B cell (primary cell): ENCODE measurements at regions not wholly inside any gene's neighbourhood (a gene's known extent, or its start where the extent isn't known, plus 50 kb on each side); places are given as distances from the start of the nearest gene placed in this dataset.

Experiments
- ATAC-seq: fragments of 200-7000 bp; cut with Tn5 transposase; one replicate; pipeline ENCODE4 v1.10.0; 2021; ENCODE audit warnings: low read depth, mild to moderate bottlenecking, moderate number of reproducible peaks, moderate library complexity
- CTCF ChIA-PET: fragments of 350-600 bp; sonication (Branson Sonifier 250); formaldehyde crosslinking; loops from one replicate; lab custom pipeline; 2021; ENCODE audit warnings: antibody characterized with exemption, inconsistent platforms; lab: Charles Lee
- POLR2A ChIA-PET: fragments of 350-600 bp; sonication (Branson Sonifier 250); formaldehyde crosslinking; loops from one replicate; lab custom pipeline; 2021; ENCODE audit warnings: antibody characterized with exemption; lab: Charles Lee
- DNase-seq: peaks from one replicate; pipeline ENCODE4 v3.0.0; 2013
- H2AFZ ChIP-seq: 2 replicates; pipeline ENCODE4 v1.6.1; 2012; ENCODE audit warnings: mild to moderate bottlenecking, low read depth, low read length; ENCODE audit not compliant: insufficient read depth, poor library complexity, severe bottlenecking
- H3K27ac ChIP-seq, 2 donors: 1 replicate in 1 of 2; 2 replicates in 1 of 2; pipeline ENCODE4 v1.5.1; 2012 to 2013; ENCODE audit warnings: low read length in 2 of 2, mild to moderate bottlenecking in 2 of 2, moderate library complexity in 1 of 2
- H3K27me3 ChIP-seq, 4 experiments: fragments of 200-600 bp in 1 of 4; sonication (generic) in 1 of 4; replicated peaks in 1 of 4; 1 replicate in 2 of 4; 2 replicates in 2 of 4; pipeline versions ENCODE4 v1.6.1 to v1.7.0; 2013 to 2016; ENCODE audit warnings: low read length in 3 of 4, mild to moderate bottlenecking in 2 of 4, mixed read lengths in 1 of 4, moderate library complexity in 1 of 4; ENCODE audit not compliant: insufficient read depth in 4 of 4, control insufficient read depth in 3 of 4; ENCODE audit errors: control extremely low read depth in 1 of 4
- H3K36me3 ChIP-seq, 2 experiments: replicated peaks in 1 of 2; 1 replicate in 1 of 2; 2 replicates in 1 of 2; pipeline versions ENCODE4 v1.6.1 to v1.7.1; 2013; ENCODE audit warnings: low read length in 1 of 2; ENCODE audit not compliant: insufficient read depth in 2 of 2, control insufficient read depth in 1 of 2; ENCODE audit errors: control extremely low read depth in 1 of 2, extremely low read depth in 1 of 2
- H3K4me1 ChIP-seq, 2 donors: fragments of 200-600 bp in 1 of 2; sonication (generic) in 1 of 2; 1 replicate in 1 of 2; 2 replicates in 1 of 2; pipeline versions ENCODE4 v1.5.1 to v1.6.1; 2013 to 2017; ENCODE audit warnings: low read length in 2 of 2; ENCODE audit not compliant: control insufficient read depth in 2 of 2, insufficient read depth in 2 of 2
- H3K4me2 ChIP-seq: replicated peaks from 2 replicates; pipeline ENCODE3; 2012; ENCODE audit warnings: mild to moderate bottlenecking, low read depth, low read length; ENCODE audit not compliant: poor library complexity, severe bottlenecking
- H3K4me3 ChIP-seq, 5 experiments: fragments of 200-600 bp in 1 of 5; sonication (generic) in 1 of 5; 1 replicate in 3 of 5; 2 replicates in 2 of 5; pipeline versions ENCODE4 v1.5.1 to v1.7.0; 2011 to 2016; ENCODE audit warnings: low read length in 4 of 5, mild to moderate bottlenecking in 4 of 5, low read depth in 2 of 5, control low read depth in 1 of 5, moderate library complexity in 1 of 5; ENCODE audit not compliant: insufficient read depth in 1 of 5; ENCODE audit errors: control extremely low read depth in 1 of 5, extremely low read depth in 1 of 5
- H3K79me2 ChIP-seq: fragments of 200-600 bp; sonication (generic); one replicate; pipeline ENCODE4 v1.6.0; 2016; ENCODE audit warnings: low read length; ENCODE audit not compliant: control insufficient read depth, insufficient read depth
- H3K9ac ChIP-seq: fragments of 200-600 bp; sonication (generic); 2 replicates; pipeline ENCODE4 v1.6.1; 2017; ENCODE audit warnings: mild to moderate bottlenecking, low read length, moderate library complexity
- H3K9me3 ChIP-seq, 3 donors: one replicate each; pipeline versions ENCODE4 v1.6.1 to v1.7.1; 2013; ENCODE audit warnings: low read length in 2 of 3; ENCODE audit not compliant: control insufficient read depth in 2 of 3, insufficient read depth in 1 of 3; ENCODE audit errors: control extremely low read depth in 1 of 3
- H4K20me1 ChIP-seq: 2 replicates; pipeline ENCODE4 v1.6.0; 2012; ENCODE audit warnings: mild to moderate bottlenecking, low read length; ENCODE audit not compliant: insufficient read depth, control insufficient read depth, poor library complexity, severe bottlenecking
- H3K27ac Mint-ChIP-seq: one replicate; pipeline ENCODE4 v1.8.0; 2021; ENCODE audit warnings: mixed read lengths
- H3K27me3 Mint-ChIP-seq: one replicate; pipeline ENCODE4 v1.8.0; 2021; ENCODE audit warnings: mixed read lengths
- H3K4me1 Mint-ChIP-seq: one replicate; pipeline ENCODE4 v1.8.0; 2021; ENCODE audit warnings: mixed read lengths
- H3K4me3 Mint-ChIP-seq: one replicate; pipeline ENCODE4 v1.8.0; 2021; ENCODE audit warnings: mixed read lengths
- H3K9me3 Mint-ChIP-seq: one replicate; pipeline ENCODE4 v1.8.0; 2022; ENCODE audit warnings: mixed read lengths; ENCODE audit not compliant: insufficient read depth
- EZH2 ChIP-seq: IDR thresholded peaks from 2 replicates; pipeline ENCODE4 v1.6.1; 2012; ENCODE audit warnings: borderline replicate concordance, low read depth, mild to moderate bottlenecking, moderate library complexity, low read length; ENCODE audit not compliant: insufficient read depth, poor library complexity, severe bottlenecking
- WGBS: methylation state at CpG from one replicate; pipeline ENCODE4 v1.1.5; 2013; ENCODE audit warnings: missing lambda C conversion rate; ENCODE audit not compliant: insufficient coverage; 5-methylcytosine and 5-hydroxymethylcytosine counted together
- intact Hi-C: fragments of 100-400 bp; cut with micrococcal nuclease; formaldehyde crosslinking; loops from one replicate; pipeline ENCODE4 v1.10.0; 2022
- TF ChIP-seq, protein P1 (sequence below): fragments of 200-600 bp; IDR thresholded peaks from one replicate; pipeline ENCODE4 v1.8.0; 2022; ENCODE audit warnings: antibody characterized with exemption, mild to moderate bottlenecking

- no peaks in the 10 kb centered on the region for H3K79me2 ChIP-seq
- H3K4me1 ChIP-seq, result no peaks in the 10 kb centered on the region
- no peaks in the 10 kb centered on the region for H3K4me1 Mint-ChIP-seq
Observed at GRCh38 chr13:63308549-63309165, 1893.0 kb upstream of the PCDH20 start.

DNA sequence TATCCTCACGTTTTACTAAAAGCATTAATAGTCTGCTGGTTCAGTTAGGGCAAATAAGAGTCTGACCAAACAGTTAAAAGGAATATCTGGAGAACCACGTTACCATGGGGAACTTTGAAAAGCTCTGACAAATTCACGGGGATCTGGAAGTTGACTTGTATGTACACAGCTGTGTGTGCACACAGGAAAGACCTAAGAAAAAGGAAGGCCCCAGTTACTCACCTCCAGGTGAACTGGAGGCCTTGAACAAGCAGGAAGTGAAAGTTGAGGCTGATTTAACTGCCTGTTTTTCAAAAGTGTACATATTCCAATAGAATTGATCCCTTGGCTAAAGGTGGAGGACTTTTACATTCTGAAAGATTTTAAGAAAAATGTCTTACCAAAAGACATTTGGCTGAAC is 1891.6 kb upstream of the PCDH20 start:
- no peak overlapping the region for H3K9ac ChIP-seq
- peaks cover 0 to 11% (median 2%) of the 10 kb centered on the region in 3 donors for H3K9me3 ChIP-seq
- no peak for ATAC-seq
- H3K4me3 Mint-ChIP-seq, result no peak overlapping the region
- TF ChIP-seq, protein P1, sequence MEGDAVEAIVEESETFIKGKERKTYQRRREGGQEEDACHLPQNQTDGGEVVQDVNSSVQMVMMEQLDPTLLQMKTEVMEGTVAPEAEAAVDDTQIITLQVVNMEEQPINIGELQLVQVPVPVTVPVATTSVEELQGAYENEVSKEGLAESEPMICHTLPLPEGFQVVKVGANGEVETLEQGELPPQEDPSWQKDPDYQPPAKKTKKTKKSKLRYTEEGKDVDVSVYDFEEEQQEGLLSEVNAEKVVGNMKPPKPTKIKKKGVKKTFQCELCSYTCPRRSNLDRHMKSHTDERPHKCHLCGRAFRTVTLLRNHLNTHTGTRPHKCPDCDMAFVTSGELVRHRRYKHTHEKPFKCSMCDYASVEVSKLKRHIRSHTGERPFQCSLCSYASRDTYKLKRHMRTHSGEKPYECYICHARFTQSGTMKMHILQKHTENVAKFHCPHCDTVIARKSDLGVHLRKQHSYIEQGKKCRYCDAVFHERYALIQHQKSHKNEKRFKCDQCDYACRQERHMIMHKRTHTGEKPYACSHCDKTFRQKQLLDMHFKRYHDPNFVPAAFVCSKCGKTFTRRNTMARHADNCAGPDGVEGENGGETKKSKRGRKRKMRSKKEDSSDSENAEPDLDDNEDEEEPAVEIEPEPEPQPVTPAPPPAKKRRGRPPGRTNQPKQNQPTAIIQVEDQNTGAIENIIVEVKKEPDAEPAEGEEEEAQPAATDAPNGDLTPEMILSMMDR, result no peak
- TF ChIP-seq EZH2, result no peak
- intact Hi-C loops, result no loop called here
- H3K27me3 ChIP-seq, result no peaks in the 10 kb centered on the region
- no peak overlapping the region for H3K27ac Mint-ChIP-seq
- no peak overlapping the region for H2AFZ ChIP-seq
- H3K79me2 ChIP-seq, result no peaks in the 10 kb centered on the region
- H3K9me3 Mint-ChIP-seq, result peaks cover 6% of the 10 kb centered on the region
- H3K4me1 Mint-ChIP-seq, result no peaks in the 10 kb centered on the region
- H3K4me3 ChIP-seq, result no peak overlapping the region
- no peak for DNase-seq
- no peaks in the 10 kb centered on the region for H3K27me3 Mint-ChIP-seq
- no peak overlapping the region for H3K27ac ChIP-seq
- no peaks in the 10 kb centered on the region for H4K20me1 ChIP-seq
- 0% methylated on average over 2 of the region's 3 CpGs for WGBS
- ChIA-PET CTCF (no interaction called here), POLR2A (no interaction called here)
- H3K4me1 ChIP-seq, result no peaks in the 10 kb centered on the region
- no peaks in the 10 kb centered on the region for H3K36me3 ChIP-seq
- no peak overlapping the region for H3K4me2 ChIP-seq

More at GRCh38 chr13:63308549-63309165, 1893.0 kb upstream of the PCDH20 start:
- ChIA-PET CTCF (no interaction called here), POLR2A (no interaction called here)
- Histone ChIP-seq H3K4me3 (no peak overlapping the region), H2AFZ (no peak overlapping the region), H3K36me3 (no peaks in the 10 kb centered on the region), H3K27ac (no peak overlapping the region), H4K20me1 (no peaks in the 10 kb centered on the region), H3K4me2 (no peak overlapping the region), H3K27me3 (no peaks in the 10 kb centered on the region), H3K9ac (no peak overlapping the region), H3K9me3 (peaks cover 0 to 11% (median 1%) of the 10 kb centered on the region in 3 donors)
- H3K27me3 Mint-ChIP-seq, result no peaks in the 10 kb centered on the region
- ATAC-seq (no peak), DNase-seq (no peak)
- H3K27ac Mint-ChIP-seq, result no peak overlapping the region
- TF ChIP-seq, protein P1, result no peak
- no peak for TF ChIP-seq EZH2
- H3K4me3 Mint-ChIP-seq, result no peak overlapping the region
- 100% methylated on average over 1 of the region's 5 CpGs for WGBS
- peaks cover 6% of the 10 kb centered on the region for H3K9me3 Mint-ChIP-seq
- intact Hi-C loops, result no loop called here
